ENCODE measurements at regions not wholly inside any gene's neighbourhood (a gene's known extent, or its start where the extent isn't known, plus 50 kb on each side); places are given as distances from the start of the nearest gene placed in this dataset.

GRCh38 chr5:13567819-13568218, 376.7 kb downstream of the DNAH5 start:
- DNase-seq (ENCODE audit: low read depth): peak; percentile 0

GRCh38 chr5:13566871-13567339, 377.6 kb downstream of the DNAH5 start:
- DNase-seq (ENCODE audit: low read depth): peak; percentile 44

GRCh38 chr5:13558408-13558807, 386.1 kb downstream of the DNAH5 start:
- DNase-seq (ENCODE audit: low read depth): no peak

- DNase-seq (ENCODE audit: low read depth): no peak
These were observed 390.6 kb downstream of the DNAH5 start for GRCh38 chr5:13553896-13554295.

- DNase-seq (ENCODE audit: low read depth): no peak
These were observed 392.1 kb downstream of the DNAH5 start for GRCh38 chr5:13552361-13552760.

GRCh38 chr5:13551645-13552044, 392.8 kb downstream of the DNAH5 start:
- DNase-seq (ENCODE audit: low read depth): no peak

GRCh38 chr5:13540168-13540750, 404.2 kb downstream of the DNAH5 start:
- no peak for DNase-seq (ENCODE audit: low read depth)

- no peak for DNase-seq (ENCODE audit: low read depth)
These were observed 407.6 kb downstream of the DNAH5 start for GRCh38 chr5:13536933-13537332.

GRCh38 chr5:13533833-13534232, 410.7 kb downstream of the DNAH5 start:
- no peak for DNase-seq (ENCODE audit: low read depth)

GRCh38 chr5:13529300-13529699, 415.2 kb downstream of the DNAH5 start:
- no peak for DNase-seq (ENCODE audit: low read depth)

- DNase-seq (ENCODE audit: low read depth): no peak
These were observed 419.6 kb downstream of the DNAH5 start for GRCh38 chr5:13524936-13525335.

- no peak for DNase-seq (ENCODE audit: low read depth)
These were observed 425.4 kb downstream of the DNAH5 start for GRCh38 chr5:13519131-13519530.

GRCh38 chr5:13516195-13516594, 428.3 kb downstream of the DNAH5 start:
- no peak for DNase-seq (ENCODE audit: low read depth)

- DNase-seq (ENCODE audit: low read depth): no peak
These were observed 433.0 kb downstream of the DNAH5 start for GRCh38 chr5:13511442-13511841.

GRCh38 chr5:13510616-13511015, 433.9 kb downstream of the DNAH5 start:
- DNase-seq (ENCODE audit: low read depth): no peak

GRCh38 chr5:13508559-13508958, 435.9 kb downstream of the DNAH5 start:
- DNase-seq (ENCODE audit: low read depth): no peak

GRCh38 chr5:13505326-13505725, 439.2 kb downstream of the DNAH5 start:
- DNase-seq (ENCODE audit: low read depth): no peak

- no peak for DNase-seq (ENCODE audit: low read depth)
These were observed 441.5 kb downstream of the DNAH5 start for GRCh38 chr5:13503017-13503416.

- DNase-seq (ENCODE audit: low read depth): no peak
These were observed 443.3 kb downstream of the DNAH5 start for GRCh38 chr5:13501176-13501575.

- no peak for DNase-seq (ENCODE audit: low read depth)
These were observed 446.2 kb downstream of the DNAH5 start for GRCh38 chr5:13498279-13498678.

GRCh38 chr5:13488254-13488931, 456.1 kb downstream of the DNAH5 start:
- no peak for DNase-seq (ENCODE audit: low read depth)

GRCh38 chr5:13480834-13481233, 463.7 kb downstream of the DNAH5 start:
- no peak for DNase-seq (ENCODE audit: low read depth)

GRCh38 chr5:13478831-13479465, 465.5 kb downstream of the DNAH5 start:
- DNase-seq (ENCODE audit: low read depth): peak; percentile 1
